T-helper 1 cell treated with Interleukin-12 subunit alpha and Interleukin-12 subunit beta and Interleukin-4 antibody, amounts not matched to agents 30 μg/mL and 1 μg/mL, for 36 hours (primary cell): ENCODE measurements at regions not wholly inside any gene's neighbourhood (a gene's known extent, or its start where the extent isn't known, plus 50 kb on each side); places are given as distances from the start of the nearest gene placed in this dataset.
"Not testable (repeated sequence)": the region's sequence is repeated elsewhere in the genome, so short reads cannot be mapped to it uniquely, and the experiment has no call there.

Experiments
- H3K27ac Mint-ChIP-seq: one replicate; pipeline ENCODE4 v1.8.0; 2021; ENCODE audit warnings: mild to moderate bottlenecking, mixed read lengths
- H3K27me3 Mint-ChIP-seq: one replicate; pipeline ENCODE4 v1.8.0; 2021; ENCODE audit warnings: low read depth, mixed read lengths
- H3K36me3 Mint-ChIP-seq: one replicate; pipeline ENCODE4 v1.8.0; 2021; ENCODE audit warnings: low read depth, mixed read lengths
- H3K4me1 Mint-ChIP-seq: one replicate; pipeline ENCODE4 v1.8.0; 2021; ENCODE audit warnings: low read depth, mixed read lengths
- H3K4me3 Mint-ChIP-seq: one replicate; pipeline ENCODE4 v1.8.0; 2021; ENCODE audit warnings: mild to moderate bottlenecking, moderate library complexity, mixed read lengths
- H3K9me3 Mint-ChIP-seq: one replicate; pipeline ENCODE4 v1.8.0; 2021; ENCODE audit warnings: mixed read lengths

DNA sequence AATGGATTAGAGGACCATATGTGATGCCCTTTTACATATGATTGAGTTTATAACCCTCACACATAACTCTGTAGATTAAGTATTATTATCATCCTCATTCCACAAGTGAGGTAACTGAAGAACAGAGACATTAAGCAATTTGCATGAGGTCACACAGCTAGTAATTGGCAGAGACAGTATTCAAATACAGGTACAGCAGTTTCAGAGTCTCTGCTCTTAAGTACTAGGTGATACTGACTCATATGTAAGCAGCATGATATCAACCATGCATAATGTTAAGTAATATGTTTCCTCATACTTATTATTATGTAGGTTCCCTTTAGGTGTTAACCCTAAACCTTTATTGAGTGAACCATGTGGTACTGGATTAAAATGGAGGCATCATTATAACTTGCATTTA, 1562.4 kb upstream of the RAG2 start:
- H3K27me3 Mint-ChIP-seq: no peaks in the 10 kb centered on the region
- H3K4me1 Mint-ChIP-seq: no peaks in the 10 kb centered on the region
- H3K27ac Mint-ChIP-seq: no peak overlapping the region
- H3K36me3 Mint-ChIP-seq: no peaks in the 10 kb centered on the region
- H3K4me3 Mint-ChIP-seq: no peak overlapping the region
- peaks cover 29% of the 10 kb centered on the region for H3K9me3 Mint-ChIP-seq

DNA sequence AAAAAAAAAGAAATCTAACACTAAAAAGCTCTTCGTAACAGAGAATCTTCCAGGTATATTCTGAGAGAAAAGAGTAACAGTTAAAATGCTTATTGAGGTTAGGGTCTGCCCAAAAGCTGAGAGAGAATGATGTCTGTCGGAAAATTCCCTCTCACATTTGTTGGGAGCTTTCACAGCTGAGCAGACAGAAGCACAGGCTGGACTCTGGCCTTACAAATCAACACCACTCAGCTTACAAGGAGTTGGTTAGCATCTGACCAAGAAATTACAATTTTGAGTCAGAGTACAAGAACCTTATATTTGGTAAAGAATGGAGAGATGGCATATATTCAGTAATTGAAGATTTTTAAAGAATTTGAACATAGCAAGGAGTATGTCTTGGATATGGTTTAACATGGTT, 1561.0 kb upstream of the RAG2 start:
- H3K4me1 Mint-ChIP-seq: no peaks in the 10 kb centered on the region
- no peaks in the 10 kb centered on the region for H3K36me3 Mint-ChIP-seq
- H3K9me3 Mint-ChIP-seq: peaks cover 29% of the 10 kb centered on the region
- no peak overlapping the region for H3K4me3 Mint-ChIP-seq
- H3K27me3 Mint-ChIP-seq: no peaks in the 10 kb centered on the region
- H3K27ac Mint-ChIP-seq: no peak overlapping the region

DNA sequence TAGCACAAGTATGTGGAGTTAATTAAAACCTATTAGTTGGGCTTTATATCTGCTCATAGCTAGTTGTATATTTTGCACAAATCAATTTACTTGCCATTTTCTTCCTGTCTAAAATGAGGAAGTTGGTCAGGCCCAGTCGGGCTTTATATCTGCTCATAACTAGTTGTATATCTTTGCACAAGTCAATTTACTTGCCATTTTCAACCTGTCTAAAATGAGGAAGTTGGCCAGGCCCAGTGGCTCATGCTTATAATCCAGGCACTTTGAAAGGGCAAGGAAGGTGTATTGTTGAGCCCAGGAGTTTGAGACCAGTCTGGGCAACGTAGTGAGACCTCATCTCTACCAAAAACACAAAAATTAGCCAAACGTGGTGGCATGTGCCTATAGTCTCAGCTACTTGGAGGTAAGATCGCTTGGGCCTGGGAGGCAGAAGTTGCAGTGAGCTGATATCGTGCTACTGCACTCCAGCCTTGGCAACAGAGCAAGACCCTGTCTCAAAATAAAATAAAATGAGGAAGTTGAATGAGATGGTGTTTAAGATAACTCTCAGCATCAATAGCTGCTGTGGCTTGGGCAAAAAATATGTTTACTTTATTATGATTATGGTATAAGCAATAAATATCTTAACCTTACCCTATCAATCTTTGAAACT, 1558.6 kb upstream of the RAG2 start:
- H3K36me3 Mint-ChIP-seq: no peaks in the 10 kb centered on the region
- H3K27ac Mint-ChIP-seq: no peak overlapping the region
- peaks cover 21% of the 10 kb centered on the region for H3K9me3 Mint-ChIP-seq
- no peaks in the 10 kb centered on the region for H3K4me1 Mint-ChIP-seq
- no peaks in the 10 kb centered on the region for H3K27me3 Mint-ChIP-seq
- no peak overlapping the region for H3K4me3 Mint-ChIP-seq

DNA sequence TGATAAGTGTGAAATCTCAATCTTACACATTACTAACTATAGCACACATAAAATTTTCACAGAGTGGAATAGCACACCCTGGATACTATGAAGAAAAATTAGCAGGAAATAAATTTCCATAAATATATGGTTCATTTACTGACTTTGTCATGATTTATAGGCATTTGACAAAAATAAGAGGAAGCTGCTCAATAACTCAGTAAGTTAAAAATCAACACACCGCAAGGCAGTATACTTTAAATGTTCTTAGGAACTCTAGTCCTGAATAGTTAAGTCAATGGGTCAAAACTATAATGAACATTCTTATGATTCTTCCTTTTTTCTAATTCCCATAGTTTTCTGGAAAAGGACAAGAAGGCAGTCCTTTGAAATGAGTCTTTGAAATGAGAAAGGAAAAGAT, 1557.8 kb upstream of the RAG2 start:
- H3K27ac Mint-ChIP-seq: no peak overlapping the region
- no peaks in the 10 kb centered on the region for H3K36me3 Mint-ChIP-seq
- H3K27me3 Mint-ChIP-seq: no peaks in the 10 kb centered on the region
- H3K9me3 Mint-ChIP-seq: peaks cover 21% of the 10 kb centered on the region
- no peak overlapping the region for H3K4me3 Mint-ChIP-seq
- H3K4me1 Mint-ChIP-seq: no peaks in the 10 kb centered on the region

DNA sequence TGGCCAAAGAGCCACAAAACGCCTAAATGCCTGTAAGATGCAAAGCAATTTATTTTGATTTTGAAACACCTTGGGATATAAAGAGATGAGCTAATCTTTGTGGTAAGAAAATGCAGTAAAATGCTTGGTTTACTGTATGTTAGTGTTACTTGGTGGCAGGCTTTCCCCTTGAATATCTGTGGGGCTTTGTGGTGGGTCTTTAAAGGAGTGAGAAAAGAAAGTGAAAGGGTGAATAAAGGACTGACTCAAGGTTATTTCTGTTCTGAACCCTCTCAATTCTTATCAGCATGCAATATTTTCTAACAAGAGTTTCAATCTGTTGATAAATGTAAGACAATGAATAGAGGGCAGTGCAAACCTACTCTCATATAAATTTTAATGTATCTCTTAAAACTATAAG, 1555.9 kb upstream of the RAG2 start:
- H3K4me3 Mint-ChIP-seq: no peak overlapping the region
- H3K9me3 Mint-ChIP-seq: peaks cover 19% of the 10 kb centered on the region
- no peaks in the 10 kb centered on the region for H3K36me3 Mint-ChIP-seq
- H3K27me3 Mint-ChIP-seq: no peaks in the 10 kb centered on the region
- H3K27ac Mint-ChIP-seq: no peak overlapping the region
- H3K4me1 Mint-ChIP-seq: no peaks in the 10 kb centered on the region

DNA sequence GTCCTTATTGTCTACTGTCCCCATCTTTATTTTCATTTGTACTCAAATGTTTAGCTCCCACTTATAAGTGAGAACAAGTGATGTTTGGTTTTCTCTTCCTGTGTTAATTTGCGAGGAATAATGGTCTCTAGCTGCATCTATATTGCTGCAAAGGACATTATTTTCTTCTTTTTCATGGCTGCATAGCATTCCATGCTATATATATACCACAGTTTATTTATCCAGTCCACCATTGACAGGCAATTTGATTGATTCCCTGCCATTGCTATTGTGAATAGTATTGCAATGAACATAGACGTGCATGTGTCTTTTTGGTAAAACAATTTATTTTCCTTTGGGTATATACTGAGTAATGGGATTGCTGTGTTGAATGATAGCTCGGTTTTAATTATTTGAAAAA, 1545.8 kb upstream of the RAG2 start:
- no peak overlapping the region for H3K27ac Mint-ChIP-seq
- H3K36me3 Mint-ChIP-seq: no peaks in the 10 kb centered on the region
- no peak overlapping the region for H3K4me3 Mint-ChIP-seq
- H3K9me3 Mint-ChIP-seq: no peaks in the 10 kb centered on the region
- no peaks in the 10 kb centered on the region for H3K4me1 Mint-ChIP-seq
- no peaks in the 10 kb centered on the region for H3K27me3 Mint-ChIP-seq

DNA sequence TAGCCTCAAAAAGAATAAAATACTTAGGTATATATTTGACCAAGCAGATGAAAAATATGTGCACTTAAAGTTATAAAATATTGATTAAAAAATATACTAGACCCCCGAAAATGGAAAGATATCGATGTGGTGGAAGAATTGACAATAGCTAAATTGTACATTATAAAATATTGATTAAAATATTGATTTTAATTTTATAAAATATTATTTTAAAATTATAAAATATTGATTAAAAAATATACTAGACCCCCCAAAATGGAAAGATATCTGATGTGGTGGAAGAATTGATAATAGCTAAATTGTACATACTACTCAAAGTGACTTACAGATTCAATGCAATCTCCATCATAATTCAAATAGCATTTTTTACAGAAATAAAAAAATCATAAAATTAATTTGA, 1540.9 kb upstream of the RAG2 start:
- no peak overlapping the region for H3K27ac Mint-ChIP-seq
- no peaks in the 10 kb centered on the region for H3K4me1 Mint-ChIP-seq
- peaks cover 10% of the 10 kb centered on the region for H3K9me3 Mint-ChIP-seq
- H3K36me3 Mint-ChIP-seq: no peaks in the 10 kb centered on the region
- no peaks in the 10 kb centered on the region for H3K27me3 Mint-ChIP-seq
- no peak overlapping the region for H3K4me3 Mint-ChIP-seq

DNA sequence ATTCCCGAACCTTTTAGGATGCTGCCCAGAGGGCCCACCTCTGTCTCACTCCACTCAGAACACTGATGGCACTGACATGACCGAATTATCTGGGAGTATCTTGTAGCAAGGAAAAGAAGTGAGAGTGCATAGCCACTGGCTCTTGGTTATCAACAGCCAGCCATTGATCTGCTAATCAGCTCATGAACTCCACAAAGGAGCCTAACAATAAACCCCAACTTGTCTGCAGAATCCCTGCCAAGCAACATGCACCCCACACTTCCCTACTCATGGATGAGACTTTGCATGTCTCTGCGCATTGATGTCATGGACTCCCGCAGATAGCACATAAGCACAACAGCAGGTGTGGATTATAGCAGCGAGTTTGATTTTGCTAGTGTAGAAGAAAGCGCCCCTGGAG, 1538.9 kb upstream of the RAG2 start:
- no peaks in the 10 kb centered on the region for H3K4me1 Mint-ChIP-seq
- no peak overlapping the region for H3K4me3 Mint-ChIP-seq
- peaks cover 16% of the 10 kb centered on the region for H3K9me3 Mint-ChIP-seq
- no peaks in the 10 kb centered on the region for H3K36me3 Mint-ChIP-seq
- H3K27me3 Mint-ChIP-seq: no peaks in the 10 kb centered on the region
- no peak overlapping the region for H3K27ac Mint-ChIP-seq

DNA sequence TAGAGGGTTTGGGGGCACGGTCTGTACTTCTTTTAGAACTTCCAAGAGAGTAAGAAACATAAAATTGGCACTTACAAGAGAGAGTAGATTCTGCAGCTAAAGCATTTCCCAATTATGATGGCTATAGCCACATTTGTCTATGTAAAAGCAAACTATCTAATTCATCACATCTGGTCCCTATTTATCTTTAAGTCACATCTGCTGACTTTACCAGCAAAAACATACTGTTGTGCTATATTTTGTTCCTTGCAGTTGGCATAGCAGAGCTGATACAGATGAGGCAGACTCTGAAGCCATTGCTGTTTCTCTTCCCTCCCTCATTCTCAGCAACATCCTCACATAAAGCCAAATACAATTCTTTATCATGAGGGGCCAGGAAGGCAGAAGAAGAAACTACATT, 1533.5 kb upstream of the RAG2 start:
- H3K27ac Mint-ChIP-seq: no peak overlapping the region
- no peaks in the 10 kb centered on the region for H3K27me3 Mint-ChIP-seq
- peaks cover 14% of the 10 kb centered on the region for H3K9me3 Mint-ChIP-seq
- no peaks in the 10 kb centered on the region for H3K36me3 Mint-ChIP-seq
- H3K4me1 Mint-ChIP-seq: no peaks in the 10 kb centered on the region
- H3K4me3 Mint-ChIP-seq: no peak overlapping the region

DNA sequence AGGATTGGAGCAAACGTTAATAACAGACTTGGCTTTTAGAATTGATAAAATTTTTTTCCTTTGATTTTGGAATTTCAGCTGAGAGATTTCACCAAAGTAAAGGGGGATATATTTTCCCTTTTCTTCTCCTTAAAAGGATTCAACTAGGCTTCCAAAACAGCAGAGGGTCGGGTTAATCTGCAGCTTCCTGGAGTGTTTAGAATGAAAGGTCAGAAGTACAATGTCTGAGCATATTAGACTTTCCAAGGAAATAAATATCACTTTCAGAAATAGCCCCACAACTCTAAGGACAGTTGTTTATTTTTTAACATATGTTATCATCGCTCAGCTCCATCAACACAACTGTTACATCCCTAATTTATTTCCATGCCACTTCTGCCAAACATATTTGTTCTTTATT, 1532.9 kb upstream of the RAG2 start:
- Mint-ChIP-seq H3K4me3 (no peak overlapping the region), H3K36me3 (no peaks in the 10 kb centered on the region), H3K27ac (no peak overlapping the region), H3K27me3 (no peaks in the 10 kb centered on the region), H3K4me1 (no peaks in the 10 kb centered on the region), H3K9me3 (peaks cover 14% of the 10 kb centered on the region)

DNA sequence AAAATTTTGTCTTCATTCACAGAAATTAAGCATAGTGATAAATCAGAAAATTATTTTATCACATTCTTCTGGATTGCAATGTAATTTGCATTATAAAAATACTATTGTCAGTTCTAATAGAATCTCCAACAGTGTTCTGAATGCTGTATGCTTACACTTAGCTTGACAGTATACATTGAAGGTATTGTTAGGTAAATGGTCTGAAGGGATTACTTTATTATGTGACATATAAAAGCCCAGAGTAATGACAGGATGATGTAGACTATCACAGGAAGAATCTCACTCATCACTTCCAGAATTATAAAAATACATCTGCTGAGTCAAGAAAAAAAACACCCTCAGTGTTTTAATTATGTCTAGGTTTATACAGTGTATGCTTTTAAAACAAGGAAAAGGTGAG, 1532.5 kb upstream of the RAG2 start:
- no peaks in the 10 kb centered on the region for H3K27me3 Mint-ChIP-seq
- H3K4me3 Mint-ChIP-seq: no peak overlapping the region
- H3K27ac Mint-ChIP-seq: no peak overlapping the region
- H3K4me1 Mint-ChIP-seq: no peaks in the 10 kb centered on the region
- peaks cover 14% of the 10 kb centered on the region for H3K9me3 Mint-ChIP-seq
- H3K36me3 Mint-ChIP-seq: no peaks in the 10 kb centered on the region

DNA sequence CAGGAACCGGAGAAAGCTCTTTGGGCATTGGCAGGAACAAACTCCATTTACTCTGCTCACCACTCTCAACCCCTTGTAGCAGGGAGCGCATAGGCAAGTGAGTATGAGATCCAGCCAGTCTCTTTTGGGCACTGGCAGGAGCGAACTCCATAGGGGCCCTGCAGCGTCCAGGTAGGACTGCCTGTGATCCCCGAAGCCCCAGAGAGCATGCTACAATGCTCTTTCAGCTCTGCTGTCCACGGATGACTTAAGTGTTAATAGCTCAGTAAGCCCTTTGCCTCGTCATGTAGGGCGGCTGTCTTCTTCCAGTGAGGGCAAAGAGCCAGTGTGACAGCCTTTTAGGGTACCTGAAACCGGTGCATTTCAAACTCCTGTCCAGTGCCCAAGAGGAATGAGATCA, 1525.6 kb upstream of the RAG2 start:
- H3K4me3 Mint-ChIP-seq: no peak overlapping the region

DNA sequence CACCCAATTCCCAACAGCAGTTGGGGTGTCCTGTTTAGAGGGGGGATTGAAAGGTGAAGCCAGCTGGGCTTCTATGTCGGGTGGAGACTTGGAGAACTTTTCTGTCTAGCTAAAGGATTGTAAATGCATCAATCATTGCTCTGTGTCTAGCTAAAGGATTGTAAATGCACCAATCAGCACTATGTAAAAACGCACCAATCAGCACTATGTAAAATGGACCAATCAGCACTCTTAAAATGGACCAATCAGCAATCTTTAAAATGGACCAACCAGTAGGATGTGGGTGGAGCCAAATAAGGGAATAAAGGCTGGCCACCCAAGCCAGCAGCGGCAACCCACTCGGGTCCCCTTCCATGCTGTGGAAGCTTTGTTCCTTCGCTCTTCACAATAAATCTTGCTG, 1518.6 kb upstream of the RAG2 start:
- H3K4me1 Mint-ChIP-seq, H3K27me3 Mint-ChIP-seq, H3K4me3 Mint-ChIP-seq, H3K36me3 Mint-ChIP-seq, H3K27ac Mint-ChIP-seq: not testable (repeated sequence)
- peaks cover 31% of the 10 kb centered on the region for H3K9me3 Mint-ChIP-seq

More for the DNA sequence above, 1525.6 kb upstream of the RAG2 start:
- Mint-ChIP-seq H3K27ac (no peak overlapping the region), H3K4me1 (no peaks in the 10 kb centered on the region), H3K36me3 (no peaks in the 10 kb centered on the region), H3K27me3 (no peaks in the 10 kb centered on the region), H3K9me3 (peaks cover 6% of the 10 kb centered on the region)

DNA sequence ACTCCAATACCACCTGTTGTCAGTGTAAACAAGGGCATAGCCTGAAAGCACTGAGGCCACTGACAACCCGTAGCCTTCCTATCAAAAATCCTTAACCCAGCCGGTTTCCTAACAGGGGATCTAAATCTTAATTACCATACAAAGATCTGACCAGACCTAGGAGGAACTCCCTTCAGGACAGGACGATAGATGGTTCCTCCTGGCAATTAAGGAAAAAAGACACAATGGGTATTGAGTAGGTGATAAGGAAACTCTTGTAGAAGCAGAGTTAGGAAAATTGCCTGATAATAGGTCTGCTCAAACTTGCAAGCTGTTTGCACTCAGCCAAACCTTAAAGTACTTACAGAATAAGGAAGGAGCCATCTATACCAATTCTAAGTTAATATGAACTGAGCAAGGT, 1517.3 kb upstream of the RAG2 start:
- H3K27me3 Mint-ChIP-seq, H3K27ac Mint-ChIP-seq, H3K4me3 Mint-ChIP-seq, H3K4me1 Mint-ChIP-seq, H3K36me3 Mint-ChIP-seq: not testable (repeated sequence)
- H3K9me3 Mint-ChIP-seq: peaks cover 31% of the 10 kb centered on the region

DNA sequence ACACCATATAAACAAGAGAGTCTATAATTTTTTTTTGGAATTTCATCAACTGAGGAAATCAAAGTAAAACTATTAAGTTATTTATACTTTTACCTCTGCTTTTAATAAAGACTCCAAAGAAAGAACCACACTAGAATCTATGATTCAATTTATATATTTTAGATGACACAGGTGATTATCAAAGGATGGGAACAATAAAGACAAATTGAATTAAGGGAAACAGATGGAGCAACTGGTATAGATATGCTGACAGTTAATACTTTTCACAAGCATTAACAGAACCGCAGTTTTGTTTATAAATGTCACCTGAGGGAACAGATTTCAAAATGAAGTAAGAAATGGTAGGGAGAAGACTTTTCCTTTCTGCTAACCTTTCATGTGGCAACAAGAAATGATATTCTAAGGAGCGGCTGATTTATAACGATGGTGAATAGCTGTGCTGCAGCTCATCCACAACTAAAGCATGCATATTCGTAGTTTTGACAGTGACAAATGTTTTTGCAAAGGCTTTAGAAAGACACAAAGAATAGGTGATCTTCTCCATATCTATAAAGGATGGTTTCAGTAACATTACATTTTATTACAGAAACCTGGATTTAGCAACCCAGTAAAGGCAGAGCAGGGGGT, 1502.9 kb upstream of the RAG2 start:
- Mint-ChIP-seq H3K9me3 (peaks cover 13% of the 10 kb centered on the region), H3K27me3 (no peaks in the 10 kb centered on the region), H3K36me3 (no peaks in the 10 kb centered on the region), H3K4me1 (no peaks in the 10 kb centered on the region), H3K27ac (no peak overlapping the region), H3K4me3 (no peak overlapping the region)

DNA sequence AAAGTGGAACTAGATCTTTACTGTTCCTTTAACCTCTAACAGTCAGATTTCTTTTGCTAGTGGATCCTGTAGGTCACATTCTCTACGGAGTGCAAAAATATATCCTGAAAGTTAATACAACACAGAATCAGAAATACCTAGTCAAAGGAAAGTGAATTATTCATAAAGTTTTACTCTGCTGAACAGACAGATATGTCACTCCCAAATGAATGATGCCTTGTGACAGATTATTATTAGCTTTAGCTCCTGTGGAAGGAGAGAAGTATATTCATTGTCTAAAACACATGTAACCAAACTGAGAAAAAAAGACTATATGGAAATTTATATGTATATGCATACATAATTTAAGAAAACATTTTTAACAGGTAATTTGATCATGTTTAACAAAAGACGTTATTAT, 1497.2 kb upstream of the RAG2 start:
- peaks cover 8% of the 10 kb centered on the region for H3K9me3 Mint-ChIP-seq
- H3K36me3 Mint-ChIP-seq: no peaks in the 10 kb centered on the region

More for the DNA sequence above, 1497.2 kb upstream of the RAG2 start:
- Mint-ChIP-seq H3K4me3 (no peak overlapping the region), H3K27me3 (no peaks in the 10 kb centered on the region), H3K4me1 (no peaks in the 10 kb centered on the region), H3K27ac (no peak overlapping the region)
